IPS-NIHi7 (cell line): ENCODE measurements at regions not wholly inside any gene's neighbourhood (a gene's known extent, or its start where the extent isn't known, plus 50 kb on each side); places are given as distances from the start of the nearest gene placed in this dataset.
"Not testable (repeated sequence)": the region's sequence is repeated elsewhere in the genome, so short reads cannot be mapped to it uniquely, and the experiment has no call there.

ENCODE experiments used
- DNase-seq: peaks from one replicate; pipeline ENCODE4 v3.0.0; 2012; ENCODE audit warnings: mixed read lengths; ENCODE audit errors: extremely low spot score

GRCh38 chr10:131816941-131817700 lies 83.7 kb upstream of the PPP2R2D start:
- DNase-seq = no peak

GRCh38 chr10:131817866-131818509 lies 82.8 kb upstream of the PPP2R2D start:
- no peak for DNase-seq

- DNase-seq = no peak
Observed at GRCh38 chr10:131818510-131819234, 82.1 kb upstream of the PPP2R2D start.

- DNase-seq = no peak
Observed at GRCh38 chr10:131819241-131820072, 81.4 kb upstream of the PPP2R2D start.

- no peak for DNase-seq
Observed at GRCh38 chr10:131820626-131821025, 80.2 kb upstream of the PPP2R2D start.

GRCh38 chr10:131821378-131822012 lies 79.3 kb upstream of the PPP2R2D start:
- no peak for DNase-seq

GRCh38 chr10:131822013-131822691 lies 78.7 kb upstream of the PPP2R2D start:
- no peak for DNase-seq

- no peak for DNase-seq
Observed at GRCh38 chr10:131822692-131823245, 78.0 kb upstream of the PPP2R2D start.

GRCh38 chr10:131823601-131824099 lies 77.2 kb upstream of the PPP2R2D start:
- not testable (repeated sequence) for DNase-seq

GRCh38 chr10:131824371-131825149 lies 76.2 kb upstream of the PPP2R2D start:
- DNase-seq = peak; percentile 63

GRCh38 chr10:131825150-131825848 lies 75.5 kb upstream of the PPP2R2D start:
- no peak for DNase-seq

GRCh38 chr10:131825960-131826650 lies 74.7 kb upstream of the PPP2R2D start:
- no peak for DNase-seq

GRCh38 chr10:131829156-131829930 lies 71.5 kb upstream of the PPP2R2D start:
- no peak for DNase-seq

- DNase-seq = no peak
Observed at GRCh38 chr10:131830446-131831130, 70.2 kb upstream of the PPP2R2D start.

- DNase-seq = no peak
Observed at GRCh38 chr10:131831561-131831960, 69.2 kb upstream of the PPP2R2D start.

- DNase-seq = no peak
Observed at GRCh38 chr10:131832056-131832685, 68.6 kb upstream of the PPP2R2D start.
